Subcutaneous abdominal adipose tissue (tissue), 5 donors: ENCODE measurements at regions not wholly inside any gene's neighbourhood (a gene's known extent, or its start where the extent isn't known, plus 50 kb on each side); places are given as distances from the start of the nearest gene placed in this dataset.

Experiments used
- H3K27ac ChIP-seq: one replicate; pipeline ENCODE4 v1.7.0; 2013; ENCODE audit warnings: low read depth, mild to moderate bottlenecking, inconsistent platforms, low read length, moderate library complexity
- H3K27me3 ChIP-seq, 5 donors: one replicate each; pipeline ENCODE4 v1.7.0; 2013; ENCODE audit warnings: low read length in 5 of 5, inconsistent platforms in 1 of 5; ENCODE audit not compliant: control insufficient read depth in 5 of 5, insufficient read depth in 4 of 5
- H3K36me3 ChIP-seq, 5 donors: one replicate each; pipeline ENCODE4 v1.7.0; 2013; ENCODE audit warnings: low read length in 5 of 5; ENCODE audit not compliant: control insufficient read depth in 5 of 5, insufficient read depth in 5 of 5
- H3K4me1 ChIP-seq, 5 donors: one replicate each; pipeline ENCODE4 v1.7.0; 2013; ENCODE audit warnings: low read length in 5 of 5, mild to moderate bottlenecking in 3 of 5, moderate library complexity in 1 of 5; ENCODE audit not compliant: control insufficient read depth in 5 of 5, insufficient read depth in 5 of 5
- H3K4me3 ChIP-seq, 5 donors: one replicate each; pipeline ENCODE4 v1.7.0; 2013; ENCODE audit warnings: low read length in 5 of 5, low read depth in 1 of 5
- H3K9ac ChIP-seq, 5 donors: one replicate each; pipeline ENCODE4 v1.7.0; 2013; ENCODE audit warnings: low read length in 5 of 5, mild to moderate bottlenecking in 4 of 5, moderate library complexity in 3 of 5
- H3K9me3 ChIP-seq, 5 donors: one replicate each; pipeline ENCODE4 v1.7.0; 2013; ENCODE audit warnings: low read length in 5 of 5; ENCODE audit not compliant: control insufficient read depth in 5 of 5
- donor health status: healthy.
- donor health status: healthy.
- donor health status: healthy.
- donor health status: healthy.
- donor health status: healthy.

DNA sequence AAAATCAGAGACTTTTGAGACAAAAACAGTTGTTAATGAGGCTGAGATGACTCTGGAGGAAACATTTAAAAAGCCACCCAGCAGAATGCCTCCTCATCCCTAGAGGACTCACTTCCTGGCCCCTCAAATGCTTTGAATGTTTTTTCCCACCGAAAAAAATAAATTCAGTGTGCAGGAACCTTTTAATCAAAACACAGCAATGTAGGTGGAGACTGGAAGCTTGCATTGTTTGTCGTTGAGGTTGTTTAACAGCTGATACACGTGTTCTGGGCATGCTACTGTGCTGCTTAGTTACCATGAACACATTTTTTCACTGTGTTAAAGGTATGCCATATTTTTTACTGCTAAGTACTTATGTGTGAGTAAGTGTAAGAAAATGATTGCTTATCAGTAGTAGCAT lies 65.7 kb upstream of the ADCY2 start:
- Histone ChIP-seq H3K4me3 (no peak overlapping the region), H3K27me3 (no peaks in the 10 kb centered on the region), H3K9me3 (peaks cover 0 to 6% (median 5%) of the 10 kb centered on the region in 5 donors), H3K36me3 (no peaks in the 10 kb centered on the region), H3K4me1 (peaks cover 0 to 37% (median 6%) of the 10 kb centered on the region in 5 donors), H3K27ac (no peak overlapping the region), H3K9ac (no peak overlapping the region)

- Histone ChIP-seq H3K36me3 (no peaks in the 10 kb centered on the region), H3K27me3 (no peaks in the 10 kb centered on the region), H3K4me3 (no peak overlapping the region), H3K4me1 (peaks cover 0 to 35% (median 4%) of the 10 kb centered on the region in 5 donors), H3K9ac (no peak overlapping the region), H3K9me3 (peaks cover 0 to 8% (median 7%) of the 10 kb centered on the region in 5 donors), H3K27ac (no peak overlapping the region)
Measured at GRCh38 chr5:7331131-7331530, 64.8 kb upstream of the ADCY2 start.
